GM08714 (cell line): ENCODE measurements at regions not wholly inside any gene's neighbourhood (a gene's known extent, or its start where the extent isn't known, plus 50 kb on each side); places are given as distances from the start of the nearest gene placed in this dataset.

ENCODE experiments used
- H3K4me3 ChIP-seq: fragments of 200-500 bp; sonication (Bioruptor generic); 2 replicates; pipeline ENCODE4 v1.5.1; 2014; ENCODE audit warnings: mild to moderate bottlenecking, low read length, inconsistent platforms
- ZNF274 ChIP-seq: IDR thresholded peaks from 2 replicates; pipeline ENCODE4 v1.6.1; 2012; ENCODE audit warnings: mild to moderate bottlenecking, low read depth, low read length

DNA sequence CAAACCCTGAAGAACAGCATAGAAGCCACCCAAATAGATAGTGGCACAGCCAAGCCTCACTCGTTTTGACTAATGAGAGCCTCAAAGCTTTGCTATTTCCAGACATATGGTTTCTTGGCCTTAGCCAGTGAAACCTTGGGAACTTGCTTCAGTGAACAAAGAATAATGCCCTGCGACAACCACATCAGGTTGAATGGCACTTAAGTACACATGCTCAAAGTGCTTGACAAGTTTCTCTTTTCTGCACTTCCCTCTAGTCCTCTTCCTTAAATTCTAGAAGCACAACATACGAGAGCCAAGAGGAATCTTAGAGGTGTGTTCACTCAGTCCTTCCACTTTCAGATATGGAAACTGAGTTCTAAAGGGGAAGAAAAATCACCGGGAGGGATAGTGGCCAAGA is 258.3 kb downstream of the HAUS1 start:
- H3K4me3 ChIP-seq, result no peak overlapping the region
- no peak for TF ChIP-seq ZNF274

DNA sequence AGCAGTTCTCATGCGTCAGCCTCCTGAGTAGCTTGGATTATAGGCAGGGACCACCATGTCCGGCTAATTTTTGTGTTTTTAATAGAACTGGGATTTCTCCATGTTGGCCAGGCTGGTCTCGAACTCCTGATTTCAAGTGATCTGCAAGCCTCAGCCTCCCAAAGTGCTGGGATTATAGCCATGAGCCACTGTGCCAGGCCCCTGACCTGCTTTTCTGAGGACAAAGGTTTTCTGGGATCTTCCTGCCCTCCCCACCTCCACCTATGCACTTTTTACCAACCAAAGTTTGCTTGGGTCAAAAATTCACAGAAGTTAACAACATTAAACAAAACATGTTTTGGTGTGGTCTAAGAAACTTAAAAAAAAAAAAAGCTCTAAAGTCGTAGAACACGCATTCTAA is 259.9 kb downstream of the HAUS1 start:
- no peak overlapping the region for H3K4me3 ChIP-seq
- no peak for TF ChIP-seq ZNF274

DNA sequence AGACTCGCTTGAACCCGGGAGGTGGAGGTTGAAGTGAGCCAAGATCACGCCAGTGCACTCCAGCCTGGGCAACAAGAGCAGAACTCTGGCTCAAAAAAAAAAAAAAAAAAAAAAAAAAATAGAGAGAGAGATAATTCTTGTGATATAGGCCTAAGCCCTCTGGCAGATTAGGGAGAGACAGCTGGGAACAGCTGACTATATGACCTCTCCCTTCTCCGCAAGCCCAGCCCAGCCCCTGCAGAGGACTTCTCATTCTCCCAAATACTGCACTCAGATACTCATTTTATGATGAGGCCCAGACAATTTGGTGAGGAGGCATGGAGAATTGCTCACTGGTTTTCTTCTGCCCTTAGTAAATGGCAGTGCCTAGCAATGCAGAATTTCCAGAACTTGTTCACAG is 262.0 kb downstream of the HAUS1 start:
- no peak overlapping the region for H3K4me3 ChIP-seq
- TF ChIP-seq ZNF274, result no peak

DNA sequence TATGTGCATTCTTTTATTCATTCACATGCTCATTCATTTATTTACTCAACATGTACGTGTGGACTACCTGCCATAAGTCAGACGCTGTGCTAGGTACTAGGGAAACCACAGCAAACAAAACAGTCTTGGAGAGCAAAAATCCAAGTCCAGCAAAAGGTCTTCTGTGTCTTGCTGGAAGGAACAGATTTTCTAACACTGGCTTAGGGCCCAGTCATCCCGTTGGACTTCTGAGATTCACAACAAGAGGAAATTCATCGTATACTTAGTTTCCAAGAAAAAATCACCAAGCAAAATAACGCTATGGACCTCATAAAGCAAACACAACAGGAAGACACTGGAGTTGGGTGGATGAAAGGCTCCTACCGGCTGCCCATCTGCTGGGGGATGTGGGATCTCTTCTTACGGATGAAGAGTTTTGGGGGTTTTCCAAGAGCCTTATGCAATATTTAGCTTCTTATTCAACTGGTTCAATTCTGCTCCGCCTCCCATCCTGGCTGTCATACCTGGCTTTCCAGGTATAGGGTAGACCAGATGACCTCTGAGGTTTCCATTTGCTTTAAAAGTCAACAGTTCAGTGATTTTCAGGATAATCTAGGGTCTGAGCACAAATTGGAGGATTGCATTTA is 262.7 kb downstream of the HAUS1 start:
- TF ChIP-seq ZNF274, result no peak
- no peak overlapping the region for H3K4me3 ChIP-seq

DNA sequence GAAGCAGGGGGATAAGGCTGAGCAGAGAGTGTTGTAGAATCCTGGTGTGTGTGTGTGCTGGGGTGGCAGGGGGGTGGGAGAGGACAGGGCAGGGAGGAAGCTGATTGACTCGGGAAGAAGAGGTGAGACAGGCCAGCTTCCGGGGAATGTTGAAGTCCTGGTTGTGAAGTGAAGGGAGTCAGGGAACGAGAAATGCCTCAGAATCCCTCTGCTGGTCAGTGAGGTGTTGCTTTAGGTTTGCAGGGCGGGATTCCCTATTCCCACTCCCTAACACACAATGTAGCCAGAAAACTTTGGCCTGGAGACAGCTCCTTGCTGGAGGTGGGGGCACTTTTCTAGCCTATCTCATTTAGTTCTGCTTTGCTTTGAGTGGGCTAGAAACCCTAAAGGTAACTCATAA is 265.1 kb downstream of the HAUS1 start:
- no peak for TF ChIP-seq ZNF274
- no peak overlapping the region for H3K4me3 ChIP-seq

DNA sequence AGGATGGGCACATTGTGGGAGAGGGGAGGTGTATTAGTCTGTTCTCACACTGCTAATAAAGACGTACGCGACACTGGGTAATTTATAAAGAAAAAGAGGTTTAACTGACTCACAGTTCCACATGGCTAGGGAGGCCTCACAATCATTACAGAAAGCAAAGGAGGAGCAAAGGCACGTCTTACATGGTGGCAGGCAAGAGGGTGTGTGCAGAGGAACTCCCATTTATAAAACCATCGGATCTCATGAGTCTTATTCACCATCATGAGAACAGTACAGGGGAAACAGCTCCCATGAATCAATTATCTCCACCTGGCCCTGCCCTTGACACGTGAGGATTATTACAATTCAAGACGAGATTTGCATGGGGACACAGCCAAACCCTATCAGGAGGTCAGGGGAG is 266.7 kb downstream of the HAUS1 start:
- no peak overlapping the region for H3K4me3 ChIP-seq
- TF ChIP-seq ZNF274, result no peak

DNA sequence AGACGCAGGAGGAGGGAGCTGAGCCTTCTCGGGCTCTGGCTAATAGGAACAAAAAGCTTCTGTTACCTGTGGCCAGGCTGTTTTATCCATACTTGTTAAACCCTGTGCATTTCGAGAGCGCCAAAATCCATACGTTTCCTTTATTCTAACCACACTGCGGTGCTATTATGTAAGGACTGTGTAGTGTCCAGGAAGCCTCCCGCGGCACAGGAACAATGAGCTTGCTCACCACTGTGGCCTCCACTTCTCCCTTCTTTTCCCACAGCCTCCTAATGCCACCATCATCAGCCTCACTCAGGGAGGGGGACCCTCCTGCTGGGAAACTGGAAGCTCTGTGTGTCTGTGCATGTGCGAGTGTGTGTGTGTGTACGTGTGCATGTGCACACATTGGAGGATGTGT is 268.5 kb downstream of the HAUS1 start:
- no peak for TF ChIP-seq ZNF274
- no peak overlapping the region for H3K4me3 ChIP-seq

DNA sequence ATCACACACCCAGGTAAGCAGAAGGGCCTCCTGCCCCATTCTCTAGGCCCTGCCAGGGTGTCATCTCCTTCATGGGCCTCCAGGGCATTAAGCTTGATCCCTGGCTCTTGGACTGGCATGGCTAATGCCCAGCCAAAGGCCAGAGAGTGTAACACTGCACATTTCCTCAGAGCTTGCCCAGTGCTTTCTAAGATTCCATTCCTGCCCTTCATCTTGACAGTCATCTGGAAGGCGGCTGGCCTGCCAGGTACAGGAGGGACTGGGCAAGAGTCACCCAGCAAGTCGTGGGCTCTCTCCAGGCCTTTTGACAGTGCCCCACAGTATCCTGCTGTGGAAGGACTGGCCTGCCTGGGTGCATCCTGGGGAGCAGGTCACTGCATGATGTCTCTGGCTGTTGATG is 268.9 kb downstream of the HAUS1 start:
- TF ChIP-seq ZNF274, result no peak
- no peak overlapping the region for H3K4me3 ChIP-seq

DNA sequence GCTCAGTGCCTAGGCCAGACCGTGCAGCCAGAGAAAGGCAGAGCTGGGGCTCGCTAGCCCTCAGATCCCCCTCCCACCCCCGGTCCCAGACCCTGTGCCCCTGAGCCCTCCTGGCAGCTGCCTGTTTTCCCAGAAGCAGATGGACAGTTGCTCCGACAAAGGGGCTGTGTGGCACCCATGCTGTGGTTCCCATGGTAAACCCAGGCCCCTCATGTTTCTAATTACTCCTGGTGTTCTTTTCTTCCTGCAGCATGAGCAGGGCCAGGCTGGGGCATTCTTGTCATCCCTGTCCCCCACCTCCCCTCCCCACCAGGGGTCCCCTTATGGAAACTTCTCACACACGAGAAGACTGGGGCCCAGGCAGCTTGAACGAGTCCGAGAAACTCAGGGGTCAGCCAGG is 269.6 kb downstream of the HAUS1 start:
- TF ChIP-seq ZNF274, result no peak
- no peak overlapping the region for H3K4me3 ChIP-seq

DNA sequence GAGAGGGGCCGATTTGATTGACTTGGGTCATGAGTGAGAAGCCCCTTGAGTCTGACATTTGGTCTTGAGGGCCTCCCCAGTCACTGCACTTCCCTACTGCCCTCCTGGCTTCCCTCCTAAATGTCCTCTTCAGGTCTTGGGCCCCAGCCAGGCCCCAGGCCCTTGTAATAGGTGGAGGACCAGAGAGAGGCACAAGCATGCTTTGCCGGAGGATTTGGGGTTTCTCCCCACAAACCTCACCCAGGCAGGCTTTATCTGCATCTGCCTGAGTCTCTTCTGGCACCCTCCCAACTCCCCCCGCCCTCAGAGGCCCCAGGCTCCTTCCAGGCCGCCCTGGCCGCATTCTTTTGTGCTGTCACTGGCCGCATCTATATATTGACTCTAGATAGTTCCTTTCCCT is 270.7 kb downstream of the HAUS1 start:
- H3K4me3 ChIP-seq, result no peak overlapping the region
- TF ChIP-seq ZNF274, result no peak

DNA sequence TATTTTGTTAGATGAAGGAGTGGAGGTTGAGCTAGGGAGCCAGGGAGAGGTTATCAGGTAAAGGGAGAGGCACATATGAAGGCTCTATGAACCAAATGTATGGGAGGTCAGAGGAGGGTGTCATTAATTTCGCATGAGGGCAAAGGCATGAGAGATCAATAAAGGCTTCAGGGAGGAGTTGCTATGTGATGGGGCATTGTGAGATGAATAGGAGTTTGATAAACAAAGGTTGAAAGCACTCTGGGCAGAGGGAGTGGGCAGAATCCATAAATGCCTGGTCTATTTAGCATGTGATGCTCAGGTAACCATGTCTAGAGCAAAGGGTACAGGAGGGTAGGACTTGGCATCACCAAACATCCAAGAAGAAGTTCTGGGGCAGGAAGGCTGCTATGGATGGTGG is 273.4 kb downstream of the HAUS1 start:
- no peak for TF ChIP-seq ZNF274

DNA sequence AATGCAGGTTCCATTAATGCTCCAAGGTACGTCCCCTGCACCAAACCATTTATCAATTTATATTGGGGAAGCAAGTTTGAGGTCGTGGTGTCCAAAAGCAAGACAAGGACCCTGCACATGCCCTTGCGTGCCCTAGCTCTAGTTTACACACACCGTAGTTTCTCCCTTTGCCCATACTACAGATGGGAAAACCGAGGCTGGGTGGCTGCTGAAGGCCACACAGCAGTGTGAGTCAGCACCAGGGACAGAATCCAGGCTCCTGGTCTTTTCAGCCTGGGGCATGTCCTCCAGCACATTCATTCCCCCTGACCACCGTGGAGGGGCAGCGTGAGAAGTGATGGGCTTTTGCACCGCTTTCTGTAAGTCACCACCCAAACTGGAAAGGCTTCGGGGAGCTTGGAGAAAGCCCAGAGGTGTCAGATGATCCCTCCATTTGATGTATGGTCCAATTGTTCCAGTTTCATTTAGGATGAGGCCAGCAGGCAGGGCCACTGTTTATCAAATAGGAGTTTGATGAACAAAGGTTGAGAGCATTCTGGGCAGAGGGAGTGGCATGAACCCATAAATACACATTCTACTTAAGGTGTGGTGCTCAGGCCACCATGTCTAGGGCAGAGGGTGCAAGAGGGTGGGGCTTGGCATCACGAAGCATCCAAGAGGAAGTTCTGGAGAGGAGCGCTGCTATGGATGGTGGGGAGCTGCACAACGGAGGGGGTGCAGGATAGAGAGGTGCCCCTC is 274.1 kb downstream of the HAUS1 start:
- TF ChIP-seq ZNF274, result no peak
- no peak overlapping the region for H3K4me3 ChIP-seq

More for the DNA sequence above, 273.4 kb downstream of the HAUS1 start:
- no peak overlapping the region for H3K4me3 ChIP-seq

DNA sequence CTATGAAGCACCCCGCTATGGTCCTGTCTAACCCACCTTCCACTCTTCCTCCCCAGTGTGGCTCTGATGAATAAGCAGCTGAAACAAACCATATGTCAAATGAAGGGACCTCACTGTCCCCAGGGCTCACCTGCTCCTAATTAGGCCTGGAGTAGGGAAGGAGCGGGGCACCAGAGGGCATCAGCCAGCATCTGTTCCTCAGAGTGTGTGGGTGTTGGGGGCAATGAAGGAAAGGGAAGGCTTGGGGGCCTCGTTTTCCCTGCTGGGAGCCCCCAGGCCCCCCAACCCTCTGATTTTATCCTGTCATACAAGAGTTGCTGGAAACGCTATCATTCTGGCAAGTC is 274.7 kb downstream of the HAUS1 start:
- no peak for TF ChIP-seq ZNF274
- no peak overlapping the region for H3K4me3 ChIP-seq

DNA sequence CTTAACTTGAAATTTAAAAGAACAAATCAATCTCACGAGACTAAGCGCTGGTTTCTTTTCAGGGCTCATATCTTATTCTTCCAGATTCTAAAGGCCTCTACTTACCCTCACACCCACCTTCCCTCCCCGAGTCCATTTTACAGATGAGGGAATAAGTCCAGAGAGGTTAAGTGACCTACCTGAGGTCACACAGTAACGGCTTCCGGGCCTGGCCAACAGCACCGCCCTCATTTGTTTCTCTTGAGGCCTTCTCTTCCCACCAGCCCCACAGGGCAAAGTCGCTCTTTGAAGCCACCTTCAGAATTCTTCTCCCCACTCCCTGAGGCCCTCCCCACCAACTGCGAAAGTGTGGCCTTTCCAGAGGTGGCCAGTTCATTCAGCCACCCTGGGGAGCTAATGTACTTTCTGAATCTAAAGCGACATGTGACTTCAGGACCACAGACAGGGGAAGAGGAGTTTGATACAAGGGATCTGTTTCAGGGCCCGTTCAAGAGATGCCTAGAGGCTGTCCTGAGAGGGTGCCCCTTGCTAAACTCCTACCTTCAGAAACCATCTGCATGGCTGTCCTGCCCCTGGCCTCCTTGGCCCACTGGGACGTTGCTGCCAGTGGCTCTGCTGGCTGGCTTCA is 275.3 kb downstream of the HAUS1 start:
- no peak overlapping the region for H3K4me3 ChIP-seq
- no peak for TF ChIP-seq ZNF274

DNA sequence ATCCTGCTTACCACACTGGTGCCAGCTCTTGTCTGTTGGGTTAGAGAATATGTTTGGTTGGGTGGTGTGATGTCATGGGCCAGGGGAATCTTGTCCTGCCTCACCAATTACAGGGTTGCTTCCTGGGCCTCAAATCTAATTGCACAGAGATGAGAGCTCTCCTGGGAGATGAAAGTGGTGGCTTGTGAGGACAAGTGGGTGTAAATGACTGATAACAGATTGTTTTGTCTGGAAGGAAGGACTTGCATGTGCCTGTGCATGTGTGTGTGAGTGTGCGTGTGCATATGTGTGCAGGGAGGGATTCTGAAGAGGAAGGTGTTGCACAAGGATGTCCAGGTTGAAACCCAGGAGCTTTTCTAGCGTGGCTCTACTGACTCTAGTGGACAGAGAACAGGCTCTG is 271.9 kb downstream of the LOXHD1 start:
- H3K4me3 ChIP-seq, result no peak overlapping the region
- TF ChIP-seq ZNF274, result no peak
